Activated CD4-positive, alpha-beta T cell treated with anti-CD3 and anti-CD28 coated beads for 48 hours (primary cell): ENCODE measurements at regions not wholly inside any gene's neighbourhood (a gene's known extent, or its start where the extent isn't known, plus 50 kb on each side); places are given as distances from the start of the nearest gene placed in this dataset.
A peak's percentile ranks its signal among the peaks of the same experiment; 100 is the strongest.
"Not testable (repeated sequence)": the region's sequence is repeated elsewhere in the genome, so short reads cannot be mapped to it uniquely, and the experiment has no call there.

Experiments used
- DNase-seq: peaks from one replicate; pipeline ENCODE4 v3.0.0-alpha.2; 2020

DNA sequence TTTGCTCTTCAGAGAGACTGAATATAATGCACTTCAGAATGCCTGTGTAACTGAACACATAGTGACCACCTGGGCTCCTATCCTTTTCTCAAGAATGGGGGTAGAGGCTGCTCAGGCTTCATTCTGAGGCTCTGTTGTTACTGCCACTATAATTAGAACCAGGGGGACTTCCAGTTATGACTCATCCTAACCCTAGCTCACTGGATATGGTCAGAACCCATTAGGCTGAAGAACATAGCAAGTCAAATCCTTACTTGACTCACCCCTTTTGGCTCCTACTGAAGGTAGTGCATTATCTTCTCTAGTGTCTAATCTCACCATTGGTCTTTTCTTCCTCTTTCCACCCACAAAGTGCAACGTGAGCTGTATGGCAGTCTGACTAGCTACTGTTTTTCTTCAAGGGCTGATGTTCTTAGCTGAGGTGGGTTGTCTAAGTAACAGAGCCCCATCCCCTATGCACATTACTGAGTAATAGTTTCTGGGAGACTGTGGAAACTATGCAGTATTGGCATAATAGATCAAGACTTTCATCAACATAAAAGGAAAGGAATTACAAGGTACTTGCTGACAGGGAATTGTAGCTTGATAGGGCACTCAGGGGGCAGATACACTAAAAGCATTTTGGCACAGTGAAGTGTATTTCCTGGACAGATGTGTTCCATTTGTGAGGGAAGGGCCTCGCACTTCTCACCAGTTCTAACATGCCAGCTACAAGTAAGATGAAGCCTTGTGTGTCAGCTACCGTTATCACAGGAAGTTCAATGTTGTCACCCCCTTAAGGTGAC, 431.0 kb upstream of the MEF2C start:
- peak; percentile 5 for DNase-seq

DNA sequence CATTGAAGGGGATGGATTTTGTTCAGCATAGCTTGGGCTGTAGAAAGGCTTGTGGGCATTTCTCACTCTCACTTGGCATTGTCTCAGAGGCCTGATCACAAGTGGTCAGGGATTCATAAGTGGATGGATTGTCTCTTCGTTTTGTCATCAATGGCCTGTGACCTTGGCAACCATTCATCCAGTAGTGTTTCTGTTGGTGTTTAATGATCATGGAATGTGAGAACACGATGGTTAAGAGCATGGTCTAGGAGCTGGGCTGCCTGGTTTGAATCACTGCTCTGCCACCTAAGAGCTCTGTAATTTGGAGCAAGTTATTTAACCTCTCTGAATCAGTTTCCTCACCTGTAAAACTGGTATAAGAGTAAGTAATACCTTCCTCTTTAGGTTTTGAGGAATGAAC, 430.1 kb upstream of the MEF2C start:
- no peak for DNase-seq

DNA sequence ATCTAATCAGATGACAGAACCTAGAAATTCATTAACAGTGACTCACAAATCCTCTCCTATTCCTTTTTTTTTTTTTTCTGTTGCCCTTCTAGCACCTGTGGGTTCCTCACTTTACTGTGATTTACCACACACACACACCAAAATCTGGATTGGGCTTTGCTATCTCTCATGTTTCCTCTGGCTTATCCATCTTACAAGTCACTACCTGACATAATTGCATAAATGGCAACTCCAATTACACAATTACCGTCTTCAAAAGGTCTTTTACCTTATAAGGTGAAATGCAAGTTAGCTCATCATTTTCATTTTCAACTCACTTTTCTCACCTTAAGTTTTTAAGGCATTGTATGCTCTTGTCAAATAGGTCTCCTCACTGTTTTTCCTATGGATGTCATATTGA, 426.3 kb upstream of the MEF2C start:
- DNase-seq: no peak

DNA sequence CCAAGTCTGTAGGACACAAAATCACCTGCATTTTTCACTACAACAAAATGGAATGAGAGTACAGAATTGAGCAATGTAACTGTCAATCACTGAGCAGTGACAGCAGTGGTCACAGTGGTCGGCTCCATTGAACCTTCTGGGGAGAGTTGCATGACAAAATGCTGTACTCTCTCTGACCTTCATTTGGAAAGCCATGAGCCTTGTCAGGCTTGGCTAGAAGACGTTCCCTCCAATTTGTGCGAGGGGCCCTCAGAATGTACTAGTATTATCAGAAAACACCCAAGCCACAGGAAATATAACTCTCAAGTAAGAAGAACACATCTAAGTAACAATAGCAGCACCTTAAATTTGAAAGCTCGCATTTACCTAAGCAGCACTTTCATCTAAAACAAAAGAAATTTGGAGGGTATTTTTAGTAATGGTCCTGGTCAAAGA, 425.6 kb upstream of the MEF2C start:
- no peak for DNase-seq

DNA sequence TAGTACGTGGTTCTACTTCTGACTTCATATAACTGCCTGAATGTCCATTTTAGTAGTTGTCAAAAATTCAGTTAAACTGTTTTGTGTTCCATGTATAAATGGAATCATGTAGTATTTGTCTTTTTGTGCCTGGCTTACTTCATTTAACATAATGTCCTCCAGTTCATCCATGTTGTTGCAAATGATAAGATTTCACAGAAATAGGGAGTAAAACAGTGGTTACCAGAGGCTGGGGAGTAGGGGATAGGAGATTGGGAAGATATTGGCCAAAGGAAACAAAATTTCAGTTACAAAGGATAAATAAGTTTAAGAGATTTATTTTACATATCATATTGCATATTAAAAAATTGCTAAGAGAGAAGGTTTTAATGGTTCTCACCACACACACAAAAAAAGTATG, 425.0 kb upstream of the MEF2C start:
- DNase-seq: no peak

DNA sequence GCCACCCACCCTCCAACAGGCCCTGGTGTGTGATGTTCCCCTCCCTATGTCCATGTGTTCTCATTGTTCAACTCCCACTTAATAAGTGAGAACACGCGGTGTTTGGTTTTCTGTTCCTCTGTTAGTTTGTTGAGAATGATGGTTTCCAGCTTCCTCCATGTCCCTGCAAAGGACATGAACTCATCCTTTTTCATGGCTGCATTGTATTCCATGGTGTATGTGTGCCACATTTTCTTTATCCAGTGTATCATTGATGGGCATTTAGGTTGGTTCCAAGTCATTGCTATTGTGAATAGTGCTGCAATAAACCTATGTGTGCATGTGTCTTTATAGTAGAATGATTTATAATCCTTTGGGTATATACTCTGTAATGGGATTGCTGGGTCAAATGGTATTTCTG, 424.2 kb upstream of the MEF2C start:
- not testable (repeated sequence) for DNase-seq

DNA sequence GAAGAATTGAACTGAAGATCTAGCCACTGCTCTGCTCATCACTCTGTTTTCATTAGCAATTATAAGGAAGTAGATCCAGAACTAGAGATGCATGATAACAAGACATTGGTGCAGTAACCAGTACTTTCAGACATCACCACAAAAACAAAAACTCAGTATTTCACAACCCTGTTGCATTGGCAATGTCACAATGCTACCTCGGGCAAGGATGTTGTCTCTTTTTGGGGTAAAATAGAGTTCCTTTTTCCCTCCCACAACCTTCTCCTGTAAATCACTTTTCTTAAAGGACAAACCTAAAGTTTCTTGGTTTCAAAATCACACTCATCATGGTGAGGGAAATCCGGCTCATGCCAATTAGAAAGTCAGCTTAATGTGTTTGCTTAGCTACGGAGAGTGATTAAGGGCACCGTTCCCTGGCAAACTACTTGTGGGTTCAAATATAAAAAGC, 420.1 kb upstream of the MEF2C start:
- DNase-seq: no peak

DNA sequence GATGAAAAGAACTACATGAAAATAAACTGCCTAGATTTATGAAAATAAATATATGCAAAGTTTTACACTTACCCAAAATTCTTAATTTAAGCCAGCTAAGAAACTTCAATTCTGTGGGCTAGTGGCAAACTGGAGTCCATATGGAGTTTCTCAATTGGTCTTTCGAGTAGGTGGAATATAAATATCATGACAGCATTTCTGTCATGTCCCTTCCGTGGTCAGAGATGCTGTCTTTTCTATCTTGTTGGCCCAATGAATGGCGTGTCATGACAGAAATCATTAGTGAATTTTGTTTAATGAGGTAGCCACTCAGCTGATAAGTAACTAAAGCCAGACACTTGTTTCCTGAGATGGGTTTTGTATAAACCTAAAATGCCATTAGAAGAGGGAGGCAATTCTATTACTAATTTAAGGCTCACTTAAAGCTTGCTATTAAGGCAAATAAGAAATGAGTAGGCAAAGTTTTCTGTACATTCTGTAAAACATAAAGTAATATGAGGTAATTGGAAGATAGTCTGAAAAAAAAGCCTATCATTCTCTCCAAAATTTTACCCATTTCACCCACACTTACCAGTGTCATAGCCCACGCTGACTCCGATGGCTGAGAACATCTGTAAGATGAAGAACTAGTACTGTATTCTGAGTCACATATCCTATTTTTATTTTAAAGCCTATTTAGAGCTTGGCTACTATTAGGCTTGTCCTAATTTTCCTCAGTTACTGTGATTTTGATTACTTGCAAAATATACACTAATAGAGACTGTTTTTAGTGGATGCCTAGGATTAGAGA, 419.3 kb upstream of the MEF2C start:
- DNase-seq: no peak

DNA sequence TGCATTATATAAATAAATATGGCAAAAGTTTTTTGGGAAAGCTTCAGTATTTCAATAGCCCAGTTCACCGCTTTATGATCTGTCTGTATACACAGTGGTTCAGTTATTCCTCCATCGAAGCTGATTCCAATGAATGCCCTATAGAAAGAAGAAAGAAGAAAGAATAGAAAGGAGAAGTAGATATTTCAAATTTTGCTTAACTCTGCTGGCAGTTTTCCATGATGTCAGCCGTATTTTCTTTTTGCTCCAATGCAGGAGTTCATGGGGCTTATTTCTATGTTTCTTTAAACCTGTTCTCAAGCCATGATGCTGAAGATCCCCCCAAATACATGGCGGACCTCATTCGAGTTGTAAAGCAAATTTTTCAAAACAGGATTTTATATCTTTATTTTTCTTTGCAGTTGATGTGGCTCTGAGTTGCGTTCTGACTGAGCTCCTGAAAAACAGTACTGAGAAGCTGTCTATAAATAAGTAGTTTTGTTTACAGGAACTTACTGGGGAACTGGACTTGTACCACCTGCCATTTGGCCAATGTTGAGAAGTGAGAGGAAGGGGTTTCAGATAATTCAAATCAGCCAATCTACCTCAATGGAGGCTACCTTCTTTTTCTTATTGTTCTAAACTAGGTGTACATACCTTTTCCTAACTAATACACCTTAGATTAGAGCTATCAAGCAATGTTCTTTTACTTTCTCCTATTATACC, 418.5 kb upstream of the MEF2C start:
- DNase-seq: no peak

DNA sequence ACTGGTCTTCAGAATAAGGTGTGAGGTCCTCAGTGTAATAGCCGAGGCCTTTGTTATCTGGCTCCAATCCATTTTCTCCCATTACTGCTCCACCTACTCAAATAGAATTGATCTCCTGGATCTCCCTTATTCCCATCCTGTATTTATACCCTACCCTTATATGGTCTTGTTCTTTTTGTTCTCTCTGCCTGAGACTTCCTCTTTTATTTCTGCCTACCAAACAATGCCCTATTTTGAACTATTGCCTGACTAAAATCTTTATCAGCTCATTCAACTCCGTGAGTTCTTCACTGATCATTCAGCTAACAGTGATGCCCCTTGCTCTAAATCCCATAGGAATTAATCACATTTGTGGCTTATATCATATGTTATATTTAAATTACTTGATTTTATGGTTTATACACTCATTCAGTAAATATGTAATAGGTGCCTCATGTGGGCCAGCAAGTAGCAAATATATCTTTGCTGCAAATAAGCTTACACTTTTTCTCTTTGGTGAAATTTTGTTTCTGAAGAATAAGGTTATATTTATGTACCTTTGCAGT, 417.5 kb upstream of the MEF2C start:
- no peak for DNase-seq

DNA sequence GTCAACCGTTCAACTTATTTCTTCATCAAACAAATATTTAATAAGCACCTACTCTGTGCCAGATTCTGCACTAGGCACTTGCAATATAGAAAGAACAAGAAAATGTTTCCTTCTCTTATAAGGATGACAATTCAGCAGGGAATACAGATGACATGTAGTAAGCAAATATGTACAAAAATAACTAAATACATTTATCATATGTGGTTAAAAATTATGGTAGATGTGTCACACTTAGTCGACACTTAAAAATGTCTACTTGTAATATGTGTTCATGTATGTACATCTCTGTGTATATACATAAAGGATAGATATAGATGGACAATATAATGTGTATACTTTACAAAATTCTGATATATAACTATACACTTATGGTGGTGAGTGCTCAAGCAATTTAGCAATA, 417.0 kb upstream of the MEF2C start:
- no peak for DNase-seq

DNA sequence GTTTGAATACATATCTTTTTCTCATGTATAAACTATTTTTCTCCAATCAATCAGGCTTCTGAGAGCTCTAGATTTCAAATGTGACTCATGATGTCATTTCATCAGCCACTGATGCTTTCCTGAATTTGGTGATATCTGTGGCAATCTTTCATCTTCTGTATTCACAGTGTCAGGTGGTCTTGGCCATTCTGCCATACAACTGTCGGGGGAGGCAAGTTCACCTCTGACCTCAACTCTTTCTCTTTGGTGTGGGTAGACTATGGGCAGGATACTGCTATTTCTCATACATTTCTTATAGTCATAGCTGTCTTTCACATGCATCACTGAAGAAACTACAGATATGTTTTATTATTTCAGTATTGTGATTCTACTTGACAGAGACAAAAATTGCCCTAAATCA, 414.1 kb upstream of the MEF2C start:
- no peak for DNase-seq

DNA sequence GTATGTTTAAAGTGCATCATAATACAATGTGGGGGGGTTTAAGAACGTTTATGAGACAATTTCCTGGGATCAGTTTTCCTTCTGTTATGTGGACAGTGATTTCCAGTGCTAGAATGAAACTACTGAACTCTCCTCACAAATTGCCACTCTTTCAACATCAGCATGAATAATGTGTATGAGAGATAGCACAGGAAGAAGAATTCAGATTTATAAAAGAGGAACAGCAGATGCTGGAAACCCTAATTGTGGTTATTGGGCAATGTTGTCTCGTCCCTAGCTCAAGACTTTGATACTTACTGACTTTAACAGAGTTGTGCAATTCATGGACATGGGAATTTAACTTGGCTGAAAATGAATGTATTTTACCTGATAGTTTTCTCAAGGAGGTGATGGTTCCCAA, 410.8 kb upstream of the MEF2C start:
- no peak for DNase-seq

DNA sequence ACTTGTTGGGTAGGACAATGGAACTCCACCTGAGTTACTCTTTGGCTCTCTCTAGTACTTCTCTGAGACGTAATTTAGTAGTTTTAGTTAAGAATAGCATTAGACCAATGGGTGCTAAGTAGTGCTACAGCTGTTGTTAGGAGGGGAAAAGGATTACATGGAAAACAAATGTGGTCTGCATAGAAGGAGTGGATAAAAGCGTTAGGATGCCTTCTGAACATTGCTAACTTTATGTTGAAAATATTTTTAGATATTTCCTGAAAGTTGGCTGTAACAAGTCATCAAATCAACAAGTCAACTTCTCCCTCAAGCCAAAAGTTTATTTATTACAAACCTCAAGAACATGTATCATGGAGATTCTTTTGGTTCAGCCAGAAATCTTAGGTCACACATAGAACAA, 409.5 kb upstream of the MEF2C start:
- DNase-seq: no peak

DNA sequence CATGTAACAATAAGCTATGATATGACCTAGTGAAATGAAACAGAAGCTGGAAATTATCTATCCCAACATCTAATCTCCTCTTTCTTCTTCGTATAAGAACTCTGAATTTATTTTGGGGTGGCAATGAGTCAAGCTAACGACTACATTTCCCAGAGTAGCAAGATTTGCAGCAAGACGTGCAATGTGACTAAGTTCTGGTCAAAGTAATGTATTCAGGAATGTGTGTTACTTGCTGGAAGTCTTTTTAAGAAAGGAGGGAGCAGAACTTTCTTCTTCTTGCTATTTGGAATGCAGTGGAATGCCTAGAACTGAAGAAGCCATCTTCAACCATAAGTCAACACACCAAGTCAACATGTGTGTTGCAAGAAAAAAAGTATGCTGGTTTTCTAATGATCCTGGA, 406.6 kb upstream of the MEF2C start:
- DNase-seq: no peak

DNA sequence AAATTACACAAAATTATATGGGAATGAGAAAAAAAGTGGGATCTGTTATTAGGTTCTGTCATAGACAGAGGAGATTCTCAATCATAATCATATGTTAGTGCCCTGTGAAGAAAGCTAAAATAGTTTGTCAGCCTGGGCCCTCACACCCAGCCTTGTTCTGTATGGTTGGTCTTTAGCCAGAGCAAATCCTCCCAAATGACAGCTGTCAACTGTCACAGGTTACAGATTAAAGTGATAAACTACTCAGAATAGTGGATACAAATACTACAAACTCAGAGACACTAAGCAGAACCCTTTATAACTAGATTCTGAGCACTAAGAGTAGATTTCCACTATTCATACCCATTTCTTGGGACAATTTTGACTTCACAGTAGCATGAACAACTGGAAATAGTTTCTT, 405.0 kb upstream of the MEF2C start:
- no peak for DNase-seq

DNA sequence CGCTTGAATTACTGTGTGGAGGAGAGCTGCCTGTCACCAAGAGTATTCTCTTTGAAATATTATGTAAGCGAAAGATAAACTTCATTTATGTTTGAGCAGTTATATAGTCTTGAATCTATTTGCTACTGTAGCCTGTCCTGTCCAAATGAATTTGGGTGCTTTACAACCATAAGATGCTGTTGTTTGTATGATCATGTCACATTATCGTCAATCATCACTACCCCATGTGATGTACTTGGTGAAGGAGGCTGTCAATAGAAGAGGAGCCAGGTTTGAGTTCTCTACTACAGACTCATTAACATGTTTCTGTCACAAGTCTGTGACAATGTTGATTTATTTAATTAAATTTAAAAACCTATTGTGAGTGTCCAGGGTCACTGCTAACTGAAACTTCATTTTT, 403.3 kb upstream of the MEF2C start:
- no peak for DNase-seq

DNA sequence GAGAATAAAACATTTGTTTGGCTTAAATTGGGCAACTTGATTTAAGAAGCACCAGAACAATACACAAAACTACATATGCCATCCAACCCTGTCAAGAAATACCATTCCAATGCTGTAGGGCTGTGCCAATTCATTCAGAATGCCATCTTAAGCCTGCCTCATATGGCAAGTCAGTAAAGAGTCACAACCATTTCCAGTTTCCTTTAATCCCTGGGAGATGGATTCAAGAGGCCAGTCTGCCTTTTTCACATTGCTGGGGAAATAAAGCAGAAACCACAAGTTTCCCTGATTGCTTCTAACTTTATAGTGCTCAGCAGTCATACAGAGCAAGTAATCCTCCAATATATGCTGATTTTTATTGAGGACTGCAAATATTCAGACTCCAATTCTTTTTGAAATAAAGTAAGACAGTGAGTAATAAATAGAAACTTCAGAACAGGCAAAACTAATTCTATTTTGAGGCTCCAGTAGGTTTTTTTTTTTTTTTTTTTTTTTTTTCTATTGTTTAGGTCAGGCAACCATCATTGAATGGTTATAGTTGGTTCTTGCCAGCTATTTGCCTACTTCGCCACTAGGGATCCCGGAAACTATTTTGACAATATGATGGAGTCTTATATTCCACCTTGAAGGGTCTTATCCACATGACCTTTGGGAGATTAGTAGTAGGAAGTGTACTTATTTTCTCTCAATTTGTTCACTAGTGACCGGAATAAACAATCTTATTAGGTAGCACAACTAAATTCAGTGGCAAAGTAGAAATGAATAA, 400.9 kb upstream of the MEF2C start:
- no peak for DNase-seq

DNA sequence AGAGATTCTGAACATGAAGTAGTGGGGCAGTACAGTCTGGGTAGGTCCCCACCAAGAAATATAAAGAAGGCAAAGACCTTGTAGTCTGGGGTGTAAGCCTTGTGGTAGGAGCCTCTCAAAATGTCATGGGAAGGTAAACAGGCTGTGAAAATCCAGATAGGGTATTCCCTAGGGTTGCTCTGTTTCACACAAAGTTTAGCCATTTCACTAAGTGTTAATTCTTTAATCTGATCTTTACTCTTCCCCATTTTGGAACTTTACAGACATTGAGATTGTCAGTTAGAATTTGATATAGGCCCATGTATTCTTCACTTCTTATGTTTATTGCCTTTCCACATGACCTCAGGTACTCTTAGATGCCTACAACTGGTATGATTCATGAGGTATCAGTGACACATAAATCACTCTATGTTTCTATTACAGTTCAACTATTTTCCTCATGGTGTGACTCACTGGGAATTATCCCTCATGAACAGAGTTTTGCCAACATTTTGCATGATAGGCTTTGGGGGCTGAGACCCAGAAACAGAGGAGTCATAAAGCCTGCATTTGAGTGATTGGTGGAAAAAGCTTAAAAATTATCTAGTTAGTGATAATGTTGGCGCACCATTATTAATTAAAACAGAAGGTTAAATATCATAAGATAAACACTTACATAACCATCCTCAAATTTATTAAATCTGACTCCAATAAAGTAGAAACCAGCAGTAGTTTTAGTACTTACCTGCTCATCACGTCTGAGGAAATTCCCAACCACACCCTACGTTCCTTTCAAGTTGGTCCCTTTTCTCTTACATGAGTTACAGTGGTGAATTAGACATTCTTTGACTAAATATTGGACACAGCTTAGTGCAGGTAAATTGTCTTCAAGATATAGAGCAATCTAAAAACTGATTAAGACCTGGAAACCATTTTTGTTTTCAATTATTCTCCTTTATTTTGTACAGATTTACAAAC, 399.8 kb upstream of the MEF2C start:
- DNase-seq: no peak

DNA sequence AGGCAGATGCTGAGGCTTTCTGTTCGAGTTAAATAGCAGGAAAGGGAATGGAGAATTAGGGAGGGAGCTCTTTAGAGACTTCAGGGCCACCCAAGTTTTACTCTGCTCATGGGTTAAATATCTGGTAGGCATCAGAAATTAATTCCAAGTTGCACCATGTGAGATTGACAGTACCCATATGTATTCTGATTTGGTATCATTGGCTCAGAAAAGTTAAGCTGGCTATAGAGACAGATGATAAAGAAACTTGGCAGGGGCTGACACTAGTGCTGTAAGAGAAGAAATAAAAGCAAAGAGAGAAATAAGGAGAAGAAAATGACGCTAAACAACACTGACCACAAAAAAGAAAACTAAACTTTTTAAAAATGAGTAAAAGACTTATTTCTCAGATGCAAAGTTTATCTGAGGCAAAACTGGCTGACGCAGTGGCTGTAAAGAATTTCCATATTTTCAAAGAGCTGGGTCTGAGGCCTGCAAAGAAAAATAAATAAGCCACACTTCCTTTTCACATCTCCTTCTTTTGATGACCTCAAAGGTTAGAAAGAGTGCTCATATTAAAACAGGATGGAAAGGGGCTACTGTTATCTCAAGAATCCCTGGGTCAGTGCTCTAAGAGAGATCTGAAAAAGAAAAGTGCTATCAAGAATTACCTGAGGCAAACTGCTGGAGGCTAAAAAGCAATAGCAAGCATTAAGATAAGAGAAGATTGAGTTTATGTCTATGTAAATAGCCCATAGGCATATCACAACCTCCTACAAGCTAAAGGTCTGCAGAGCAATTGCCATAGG, 399.0 kb upstream of the MEF2C start:
- DNase-seq: no peak

DNA sequence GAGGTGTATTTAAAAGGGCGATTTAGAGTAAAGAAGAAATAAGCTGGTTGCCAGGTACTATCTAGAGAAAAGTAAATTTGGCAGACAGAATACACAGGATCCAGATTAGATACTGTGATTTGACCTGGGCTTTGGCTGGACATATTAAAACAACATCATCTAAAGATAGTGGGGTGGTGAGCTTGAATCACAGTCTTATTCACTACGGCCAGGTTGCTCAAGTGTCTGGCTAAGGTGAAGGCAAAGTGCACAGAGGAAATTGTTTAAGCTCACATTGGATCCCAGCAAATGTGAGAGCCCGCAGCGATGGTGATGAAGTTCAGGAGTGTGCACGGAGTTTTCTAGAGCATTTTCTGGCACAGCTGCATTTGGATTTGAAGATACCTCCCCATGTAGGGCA, 398.2 kb upstream of the MEF2C start:
- DNase-seq: no peak
